Caco-2 (cell line): ENCODE measurements at regions not wholly inside any gene's neighbourhood (a gene's known extent, or its start where the extent isn't known, plus 50 kb on each side); places are given as distances from the start of the nearest gene placed in this dataset.

Experiments
- BruUV-seq: library from RNA; stranded (reverse); fragments of 400-500 nt; replicated peaks from 2 replicates; lab custom pipeline; 2021; lab: Mats Ljungman, UMichigan
- CTCF ChIA-PET: fragments of 300-600 bp; sonication (Branson Sonifier 250); formaldehyde crosslinking; loops from one replicate; lab custom pipeline; 2022; ENCODE audit warnings: antibody characterized with exemption; lab: Charles Lee
- POLR2A ChIA-PET: fragments of 300-600 bp; sonication (Branson Sonifier 250); formaldehyde crosslinking; loops from one replicate; lab custom pipeline; 2022; ENCODE audit warnings: antibody characterized with exemption; lab: Charles Lee
- DNase-seq, 2 experiments: peaks; one replicate each; pipeline versions ENCODE4 v3.0.0 to v3.0.0-alpha.2; 2020 to 2022
- H3K27me3 ChIP-seq: replicated peaks from 2 replicates; pipeline ENCODE4 v1.6.0; 2011; ENCODE audit warnings: low read length; ENCODE audit not compliant: control insufficient read depth, insufficient read depth
- H3K36me3 ChIP-seq: 2 replicates; pipeline ENCODE4 v1.5.1; 2011; ENCODE audit warnings: low read length; ENCODE audit not compliant: control insufficient read depth, insufficient read depth
- H3K4me1 ChIP-seq: fragments of 250-450 bp; sonication (Bioruptor Pico); 2 replicates; pipeline ENCODE4 v1.5.1; 2020; ENCODE audit warnings: mild to moderate bottlenecking
- H3K4me3 ChIP-seq: 2 replicates; pipeline ENCODE4 v1.5.1; 2011; ENCODE audit warnings: low read depth, mild to moderate bottlenecking, control low read depth, low read length
- H3K9me3 ChIP-seq: fragments of 250-450 bp; sonication (Bioruptor Pico); 2 replicates; pipeline ENCODE4 v1.5.1; 2020; ENCODE audit warnings: mild to moderate bottlenecking, moderate library complexity
- H3K27ac Mint-ChIP-seq: one replicate; pipeline ENCODE4 v1.8.0; 2022; ENCODE audit warnings: mixed read lengths; ENCODE audit not compliant: unreplicated experiment
- H3K27me3 Mint-ChIP-seq: one replicate; pipeline ENCODE4 v1.8.0; 2022; ENCODE audit warnings: mixed read lengths; ENCODE audit not compliant: insufficient read depth, unreplicated experiment
- H3K36me3 Mint-ChIP-seq: one replicate; pipeline ENCODE4 v1.8.0; 2022; ENCODE audit warnings: mild to moderate bottlenecking, mixed read lengths; ENCODE audit not compliant: insufficient read depth, unreplicated experiment
- H3K4me1 Mint-ChIP-seq: one replicate; pipeline ENCODE4 v1.8.0; 2022; ENCODE audit warnings: low read depth, mixed read lengths; ENCODE audit not compliant: unreplicated experiment
- H3K4me3 Mint-ChIP-seq: one replicate; pipeline ENCODE4 v1.8.0; 2022; ENCODE audit warnings: mild to moderate bottlenecking, moderate library complexity, mixed read lengths; ENCODE audit not compliant: unreplicated experiment
- H3K9me3 Mint-ChIP-seq: one replicate; pipeline ENCODE4 v1.8.0; 2022; ENCODE audit warnings: mixed read lengths; ENCODE audit not compliant: unreplicated experiment
- intact Hi-C: fragments of 100-400 bp; cut with micrococcal nuclease; formaldehyde crosslinking; loops from one replicate; pipeline ENCODE4 v1.10.0; 2022; ENCODE audit not compliant: unreplicated experiment
- TF ChIP-seq, protein P1 (sequence below), 2 experiments: fragments of 200-600 bp in 1 of 2; IDR thresholded peaks; 1 replicate in 1 of 2; 2 replicates in 1 of 2; pipeline versions ENCODE4 v1.5.1 to v1.8.0; 2011 to 2022; ENCODE audit warnings: antibody characterized with exemption in 1 of 2, control low read depth in 1 of 2, inconsistent platforms in 1 of 2, low read depth in 1 of 2, low read length in 1 of 2, mild to moderate bottlenecking in 1 of 2, moderate library complexity in 1 of 2; ENCODE audit not compliant: insufficient read depth in 1 of 2, severe bottlenecking in 1 of 2, unreplicated experiment in 1 of 2

DNA sequence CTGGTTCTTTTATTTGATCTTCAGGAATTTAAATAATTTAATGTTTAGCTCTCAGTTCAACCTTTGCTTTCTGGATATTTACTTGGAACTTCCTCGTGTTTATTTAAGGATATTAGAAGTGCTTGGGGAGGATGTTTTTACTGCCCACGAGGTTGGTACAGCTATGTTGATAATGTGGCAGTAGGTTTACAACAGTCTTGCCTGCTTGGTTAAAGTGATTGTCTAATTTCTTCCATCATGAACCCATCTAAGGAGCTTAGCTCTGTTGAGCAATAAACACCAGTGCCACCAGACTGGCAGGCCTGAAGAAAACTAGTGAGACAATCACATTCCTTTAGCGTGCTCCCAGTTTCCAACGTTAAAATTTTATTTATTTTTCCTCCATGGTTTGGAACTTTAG lies 94.5 kb downstream of the ICOS start:
- TF ChIP-seq, protein P1, sequence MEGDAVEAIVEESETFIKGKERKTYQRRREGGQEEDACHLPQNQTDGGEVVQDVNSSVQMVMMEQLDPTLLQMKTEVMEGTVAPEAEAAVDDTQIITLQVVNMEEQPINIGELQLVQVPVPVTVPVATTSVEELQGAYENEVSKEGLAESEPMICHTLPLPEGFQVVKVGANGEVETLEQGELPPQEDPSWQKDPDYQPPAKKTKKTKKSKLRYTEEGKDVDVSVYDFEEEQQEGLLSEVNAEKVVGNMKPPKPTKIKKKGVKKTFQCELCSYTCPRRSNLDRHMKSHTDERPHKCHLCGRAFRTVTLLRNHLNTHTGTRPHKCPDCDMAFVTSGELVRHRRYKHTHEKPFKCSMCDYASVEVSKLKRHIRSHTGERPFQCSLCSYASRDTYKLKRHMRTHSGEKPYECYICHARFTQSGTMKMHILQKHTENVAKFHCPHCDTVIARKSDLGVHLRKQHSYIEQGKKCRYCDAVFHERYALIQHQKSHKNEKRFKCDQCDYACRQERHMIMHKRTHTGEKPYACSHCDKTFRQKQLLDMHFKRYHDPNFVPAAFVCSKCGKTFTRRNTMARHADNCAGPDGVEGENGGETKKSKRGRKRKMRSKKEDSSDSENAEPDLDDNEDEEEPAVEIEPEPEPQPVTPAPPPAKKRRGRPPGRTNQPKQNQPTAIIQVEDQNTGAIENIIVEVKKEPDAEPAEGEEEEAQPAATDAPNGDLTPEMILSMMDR (IDR thresholded peaks at IDR 0.05; ENCODE audit: insufficient read depth in 1 of 2, low read depth in 1 of 2, low read length in 1 of 2, severe bottlenecking in 1 of 2, unreplicated experiment in 1 of 2) = no peak
- DNase-seq = peak in 1 of 2 experiments; percentile 32
- Histone ChIP-seq H3K9me3 (no peaks in the 10 kb centered on the region), H3K4me1 (peaks cover 13% of the 10 kb centered on the region), H3K27me3 (no peaks in the 10 kb centered on the region), H3K36me3 (no peaks in the 10 kb centered on the region), H3K4me3 (no peak overlapping the region)
- no TSS peak for BruUV-seq
- no peak overlapping the region for H3K27ac Mint-ChIP-seq
- H3K9me3 Mint-ChIP-seq = no peaks in the 10 kb centered on the region
- intact Hi-C loops = loop anchor here (1.0 kb wide), 1 partner anchor 9 kb away; no protein-coding TSS in a partner anchor
- H3K4me3 Mint-ChIP-seq = no peak overlapping the region
- POLR2A ChIA-PET = no interaction called here
- H3K4me1 Mint-ChIP-seq = peaks cover 14% of the 10 kb centered on the region
- H3K27me3 Mint-ChIP-seq = no peaks in the 10 kb centered on the region
- CTCF ChIA-PET = interaction anchor here (0.8 to 0.9 kb wide), 2 partner anchors 20 to 114 kb away, joined by 3 to 5 read pairs; no protein-coding TSS in a partner anchor
- H3K36me3 Mint-ChIP-seq = no peaks in the 10 kb centered on the region

DNA sequence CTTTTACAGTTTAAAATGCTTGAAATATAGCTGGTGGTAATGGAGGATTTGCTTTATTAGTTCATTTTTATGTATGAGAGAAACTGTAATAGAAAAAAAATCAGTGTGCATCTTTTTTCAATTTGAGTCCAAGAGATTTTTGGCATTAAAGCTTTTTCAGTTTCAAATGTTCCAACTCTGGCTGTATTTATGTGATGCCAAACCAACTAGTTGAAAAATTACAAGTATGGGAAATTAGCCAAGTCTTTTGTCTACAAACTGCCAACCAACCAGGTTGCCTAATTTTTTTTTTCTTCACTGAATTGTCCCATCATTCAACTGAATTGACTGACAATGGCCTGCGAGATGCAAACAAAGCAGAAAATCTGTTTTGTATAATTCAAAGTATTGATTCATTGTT lies 95.7 kb downstream of the ICOS start:
- H3K27me3 ChIP-seq = no peaks in the 10 kb centered on the region
- POLR2A ChIA-PET = no interaction called here
- H3K4me1 ChIP-seq = peaks cover 13% of the 10 kb centered on the region
- no peak for DNase-seq
- CTCF ChIA-PET = no interaction called here
- H3K4me3 Mint-ChIP-seq = no peak overlapping the region
- H3K9me3 Mint-ChIP-seq = no peaks in the 10 kb centered on the region
- no peaks in the 10 kb centered on the region for H3K36me3 Mint-ChIP-seq
- TF ChIP-seq, protein P1 (IDR thresholded peaks at IDR 0.05; ENCODE audit: insufficient read depth in 1 of 2, low read depth in 1 of 2, low read length in 1 of 2, severe bottlenecking in 1 of 2, unreplicated experiment in 1 of 2) = no peak
- intact Hi-C loops = no loop called here
- H3K4me1 Mint-ChIP-seq = peaks cover 14% of the 10 kb centered on the region
- BruUV-seq = no TSS peak
- H3K27me3 Mint-ChIP-seq = no peaks in the 10 kb centered on the region
- H3K36me3 ChIP-seq = no peaks in the 10 kb centered on the region
- no peak overlapping the region for H3K4me3 ChIP-seq
- H3K9me3 ChIP-seq = no peaks in the 10 kb centered on the region
- no peak overlapping the region for H3K27ac Mint-ChIP-seq

DNA sequence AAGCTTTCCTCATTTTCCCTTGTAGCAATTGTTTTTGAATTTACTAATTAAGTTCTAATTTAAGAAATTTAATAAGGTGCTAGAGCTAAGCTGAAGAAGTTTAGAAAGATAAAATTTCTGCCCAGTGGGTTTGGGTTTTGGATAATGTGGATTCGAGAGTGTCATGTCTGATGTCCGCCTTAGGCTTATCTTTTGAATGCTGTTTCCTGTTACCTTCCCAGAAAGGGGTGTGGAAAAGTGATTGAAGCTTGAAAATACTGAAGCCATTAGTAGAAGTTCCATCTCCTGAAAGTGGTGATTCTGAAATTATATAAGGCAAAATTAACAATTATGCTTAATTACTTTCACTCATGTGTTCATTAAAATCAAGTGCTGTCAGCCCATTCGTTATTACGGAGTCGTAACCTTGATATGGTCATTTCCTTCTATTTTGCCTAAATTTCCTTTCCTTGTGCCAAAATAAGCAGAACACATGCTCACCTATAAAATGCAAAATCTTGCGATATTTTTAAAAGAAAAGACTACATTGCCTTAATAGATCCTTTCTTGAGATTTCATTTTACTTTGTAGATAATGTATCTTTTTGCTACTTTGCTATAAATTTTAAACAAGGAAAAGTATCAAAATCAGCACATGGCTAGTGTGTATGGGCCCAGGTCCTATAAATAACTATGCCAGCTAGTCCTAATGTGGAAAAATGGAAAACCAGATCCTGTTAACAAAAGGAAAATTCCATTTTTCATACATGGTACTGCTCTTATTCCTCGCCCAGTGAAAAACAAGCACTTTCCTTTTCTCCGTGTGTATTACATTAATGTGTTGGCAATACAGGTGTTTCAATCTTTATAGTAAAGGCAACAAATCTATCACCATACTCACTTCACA lies 97.3 kb downstream of the ICOS start:
- intact Hi-C loops = no loop called here
- no peak overlapping the region for H3K27ac Mint-ChIP-seq
- no peaks in the 10 kb centered on the region for H3K36me3 ChIP-seq
- no peak for DNase-seq
- POLR2A ChIA-PET = no interaction called here
- no peak overlapping the region for H3K4me3 Mint-ChIP-seq
- peaks cover 13% of the 10 kb centered on the region for H3K4me1 ChIP-seq
- H3K36me3 Mint-ChIP-seq = no peaks in the 10 kb centered on the region
- no peaks in the 10 kb centered on the region for H3K27me3 Mint-ChIP-seq
- no peaks in the 10 kb centered on the region for H3K27me3 ChIP-seq
- no peaks in the 10 kb centered on the region for H3K9me3 ChIP-seq
- H3K9me3 Mint-ChIP-seq = no peaks in the 10 kb centered on the region
- BruUV-seq = no TSS peak
- peaks cover 14% of the 10 kb centered on the region for H3K4me1 Mint-ChIP-seq
- no peak overlapping the region for H3K4me3 ChIP-seq
- TF ChIP-seq, protein P1 (IDR thresholded peaks at IDR 0.05; ENCODE audit: insufficient read depth in 1 of 2, low read depth in 1 of 2, low read length in 1 of 2, severe bottlenecking in 1 of 2, unreplicated experiment in 1 of 2) = no peak
- CTCF ChIA-PET = no interaction called here
